GM19328 (cell line): ENCODE measurements at regions not wholly inside any gene's neighbourhood (a gene's known extent, or its start where the extent isn't known, plus 50 kb on each side); places are given as distances from the start of the nearest gene placed in this dataset.

Source experiments
- ATAC-seq: cut with Tn5 transposase; IDR thresholded peaks from one replicate; pipeline ENCODE4 v1.9.1; 2021; ENCODE audit warnings: mild to moderate bottlenecking, moderate library complexity; ENCODE audit not compliant: unreplicated experiment

DNA sequence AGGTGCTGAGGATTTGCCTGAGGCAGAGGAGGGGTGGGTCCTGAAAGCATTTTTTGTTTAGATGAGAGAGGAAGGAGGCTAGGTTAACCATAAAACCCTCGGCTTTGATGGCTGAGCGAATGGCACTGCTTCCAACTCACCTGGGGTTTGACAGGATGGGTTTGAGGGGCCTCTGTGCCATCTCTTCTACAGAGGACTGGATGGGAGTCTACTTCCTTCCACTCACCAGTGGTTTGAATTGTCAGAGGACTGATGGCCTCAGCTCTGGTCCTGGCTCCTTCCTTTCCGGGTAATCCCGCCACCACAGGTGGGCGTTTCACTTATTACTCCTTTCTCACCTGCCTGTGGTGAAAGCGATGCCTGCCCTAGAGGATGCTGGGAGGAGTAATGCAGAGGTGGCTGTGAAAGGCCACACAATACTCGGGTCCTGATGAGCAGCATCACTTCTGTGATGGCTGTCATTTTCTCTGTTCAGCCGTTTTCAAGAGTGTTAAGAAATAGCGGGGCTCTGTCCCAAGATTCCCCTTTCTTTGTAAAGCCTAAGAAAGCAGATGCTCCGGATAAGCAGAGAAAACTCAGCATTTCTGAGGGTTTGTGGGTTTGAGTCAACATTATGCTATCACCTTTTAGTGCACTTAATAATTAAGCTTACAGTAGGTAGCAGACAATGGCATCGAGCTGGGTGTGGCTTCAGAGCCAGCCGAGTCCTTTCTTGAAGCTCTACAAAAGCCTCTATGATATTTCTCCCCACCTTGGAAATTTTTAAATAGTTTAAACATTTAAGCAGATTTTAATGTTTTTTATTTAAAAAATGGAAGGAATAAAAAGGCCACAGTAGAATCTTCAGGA, 220.7 kb downstream of the HLX start:
- ATAC-seq, result no peak

DNA sequence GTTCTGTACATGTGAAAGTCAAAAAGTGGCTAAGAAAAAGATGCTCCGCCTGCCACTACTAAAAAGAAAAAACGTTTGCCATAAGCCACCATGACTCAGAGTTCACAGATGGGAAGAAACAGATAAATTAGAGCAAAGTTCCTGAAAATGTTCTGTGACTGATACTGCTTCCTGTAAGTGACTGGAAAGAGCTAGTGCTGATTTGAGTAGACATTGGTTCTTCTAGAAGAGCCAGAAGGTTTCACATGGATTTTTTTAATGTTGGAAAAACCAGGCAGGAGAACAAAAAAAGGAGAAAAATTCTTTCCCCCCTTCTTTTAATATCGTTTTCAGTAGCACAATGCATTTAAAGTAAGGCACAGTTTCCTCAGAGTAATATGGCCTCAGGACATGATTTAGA, 221.4 kb downstream of the HLX start:
- ATAC-seq, result no peak

DNA sequence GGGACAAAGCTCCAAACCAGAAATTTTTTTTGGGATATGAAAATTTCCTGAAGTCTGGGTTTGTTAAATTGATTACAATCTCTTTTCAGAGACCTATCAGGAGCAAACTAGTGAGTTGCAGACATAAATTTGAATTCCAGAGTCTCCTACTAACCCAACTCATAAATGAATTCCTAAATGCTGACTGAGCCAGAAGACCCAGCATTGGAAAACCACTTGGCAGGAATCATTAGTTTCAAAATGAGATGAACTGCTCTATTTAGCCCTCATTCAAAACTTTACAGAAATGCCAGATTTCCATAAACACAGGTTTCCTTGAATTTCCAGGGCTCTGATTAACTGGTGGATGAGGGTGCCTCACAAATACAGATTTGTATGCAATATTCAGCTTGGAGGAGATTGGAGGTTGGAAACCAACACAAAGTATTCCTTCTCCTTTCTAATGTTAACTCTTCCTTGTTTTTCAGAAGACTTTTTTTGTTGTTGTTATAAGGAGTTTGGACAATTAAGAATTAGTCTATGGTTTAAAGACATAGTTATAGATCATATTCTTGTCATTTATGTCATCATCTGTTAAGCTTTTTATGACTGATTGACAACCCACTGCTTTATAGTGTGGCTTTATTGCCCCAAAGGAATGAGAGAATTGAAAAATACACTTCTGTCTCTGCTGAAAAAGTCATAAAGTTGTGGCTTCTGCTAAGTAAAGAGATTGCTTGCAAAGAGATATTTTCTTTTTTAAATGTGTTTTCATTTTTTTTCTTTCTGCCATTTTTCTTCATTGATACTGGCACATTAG, 222.8 kb downstream of the HLX start:
- ATAC-seq, result no peak

DNA sequence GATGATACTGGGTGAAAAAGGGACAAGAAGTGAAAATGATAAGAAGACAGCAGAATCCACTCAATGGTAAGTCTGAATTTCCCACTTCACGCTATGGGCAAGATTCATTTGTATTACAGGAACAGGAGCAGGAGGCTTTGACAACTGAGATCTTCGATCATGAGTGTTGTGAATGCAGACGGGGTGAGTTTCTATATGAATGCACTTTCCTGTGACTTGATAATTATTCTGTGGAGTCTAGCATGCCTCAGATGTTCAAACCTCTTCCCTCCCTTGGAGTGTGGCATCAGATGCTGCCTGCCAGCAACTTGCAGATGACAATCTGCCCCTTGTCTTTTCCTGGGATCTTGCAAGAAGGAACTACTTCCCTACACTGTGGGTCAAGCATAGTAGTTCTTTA, 225.4 kb downstream of the HLX start:
- no peak for ATAC-seq

DNA sequence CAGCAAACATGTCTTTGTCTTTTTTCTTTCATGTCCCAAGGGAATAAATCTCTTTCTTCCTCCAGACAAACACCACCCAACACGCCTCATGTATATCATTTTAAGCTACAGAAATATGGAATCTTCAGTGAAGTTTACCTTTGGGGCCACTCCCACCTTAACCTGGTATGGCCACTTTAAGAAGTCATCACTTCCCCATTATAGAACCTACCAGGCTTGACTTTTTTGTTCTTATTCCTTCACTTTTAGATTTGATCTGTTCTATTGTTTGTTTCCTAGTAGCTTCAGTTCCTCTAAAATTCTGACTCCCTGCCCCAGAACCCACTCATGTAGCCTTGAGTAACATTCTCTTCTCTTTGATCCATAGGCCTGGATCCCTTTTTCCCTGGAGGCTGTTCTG, 226.3 kb downstream of the HLX start:
- no peak for ATAC-seq

DNA sequence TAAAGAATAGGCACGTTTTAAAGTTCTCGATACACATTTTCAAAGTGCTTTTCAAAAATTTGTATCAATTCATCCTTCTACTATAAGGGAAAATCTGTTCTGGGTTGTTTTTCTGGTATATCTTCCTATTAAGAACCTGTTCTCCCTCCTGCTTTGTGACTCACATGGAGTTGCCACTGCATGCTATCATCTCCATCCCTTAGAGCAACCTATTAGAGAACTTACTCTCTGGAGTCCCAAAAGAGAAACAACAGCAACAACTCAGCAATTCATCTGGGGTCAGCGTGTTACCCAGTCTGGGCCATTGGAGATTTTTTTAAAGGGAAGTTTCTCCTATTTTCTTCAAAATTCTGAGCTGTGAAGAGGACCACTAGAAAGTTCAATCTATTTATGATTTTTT, 227.4 kb downstream of the HLX start:
- ATAC-seq, result no peak

DNA sequence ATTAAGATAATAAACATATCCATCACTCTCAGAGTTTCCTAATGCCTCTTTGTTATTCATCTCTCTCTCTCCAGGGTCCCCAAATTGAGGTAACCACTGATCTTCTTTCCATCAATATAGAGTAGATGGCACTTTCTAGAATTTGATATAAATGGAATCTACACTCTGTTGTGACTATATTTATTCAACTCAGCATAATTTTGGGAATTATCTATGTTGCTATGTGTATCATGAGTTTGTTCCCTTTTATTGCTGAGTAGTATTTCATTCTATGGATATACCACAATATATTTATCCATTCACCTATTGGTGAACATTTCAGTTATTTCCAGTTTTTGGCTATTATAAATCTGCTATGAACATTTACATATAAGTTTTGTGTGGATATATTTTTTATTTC, 230.7 kb downstream of the HLX start:
- ATAC-seq, result no peak

DNA sequence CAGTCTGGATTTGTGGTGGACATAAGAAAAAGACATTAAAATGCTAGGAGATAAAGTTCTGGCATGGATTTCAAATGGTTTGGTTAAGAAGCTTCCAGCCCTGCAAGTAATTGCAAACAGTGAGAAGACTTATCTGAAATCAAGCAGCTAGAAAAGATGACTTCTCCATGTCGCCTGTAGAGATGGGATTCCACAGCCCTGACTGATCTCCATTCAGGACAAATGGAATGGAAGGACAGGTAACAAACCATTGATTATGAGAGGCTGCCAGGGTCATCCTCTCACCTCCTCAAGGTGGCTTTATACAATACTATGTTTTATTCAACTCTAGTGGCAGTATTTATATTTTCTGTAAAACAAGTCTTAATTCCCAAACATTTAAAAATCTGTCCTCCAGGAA, 237.9 kb downstream of the HLX start:
- no peak for ATAC-seq

DNA sequence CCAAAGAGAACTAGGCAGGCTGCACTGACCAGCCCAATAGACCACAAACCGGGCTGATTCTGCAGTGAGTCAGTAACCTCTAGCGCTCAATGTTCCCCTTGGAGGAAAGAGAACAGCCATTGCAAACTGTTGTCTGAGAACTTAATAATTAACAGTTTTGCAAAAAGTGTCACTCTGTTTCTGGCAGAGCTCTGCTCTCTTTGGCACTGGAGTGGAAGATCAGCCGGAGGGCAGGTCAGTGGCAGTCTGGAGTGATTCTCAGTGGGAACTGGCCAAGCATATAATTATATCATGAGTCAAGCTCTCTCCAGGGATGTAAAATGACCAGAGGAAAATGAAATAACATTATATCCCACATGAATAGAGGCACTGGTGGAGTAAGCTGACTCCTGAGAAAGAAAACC, 238.3 kb downstream of the HLX start:
- ATAC-seq, result no peak

DNA sequence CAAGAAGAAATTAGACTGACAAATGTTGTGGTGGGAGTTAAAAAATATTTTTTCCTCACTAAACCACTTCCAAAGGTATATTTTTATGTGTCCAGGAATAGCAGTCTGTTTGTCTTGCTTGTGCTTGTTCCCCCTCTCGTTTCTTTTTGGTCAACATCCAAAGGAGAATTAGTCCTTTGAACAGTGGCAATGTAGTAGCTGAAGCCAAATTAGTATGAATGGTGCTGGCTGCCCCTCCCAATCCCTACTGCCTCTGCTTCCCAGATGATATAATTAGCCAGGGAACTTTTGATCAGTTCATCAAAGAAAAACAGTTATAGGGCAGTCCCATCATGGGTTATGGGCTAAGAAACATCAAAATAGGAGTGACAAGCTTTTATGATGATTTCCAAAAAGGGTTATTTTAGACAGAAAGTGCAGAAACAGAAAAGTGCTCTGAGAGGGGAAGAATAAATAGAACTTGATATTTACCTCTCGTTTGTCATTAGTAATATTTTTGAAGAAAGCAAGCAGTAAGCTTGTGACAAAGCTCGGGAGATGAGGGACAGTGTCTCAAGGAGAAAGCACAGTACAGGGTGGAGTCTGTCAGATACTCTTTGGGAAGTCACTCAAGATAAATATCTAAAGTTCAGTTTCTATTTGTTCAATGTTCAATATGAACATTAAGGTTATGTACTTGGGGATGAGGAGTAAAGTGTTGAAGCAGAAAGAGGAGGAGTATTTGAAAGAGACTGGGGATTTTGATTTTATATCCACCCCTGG, 239.1 kb downstream of the HLX start:
- ATAC-seq, result no peak

DNA sequence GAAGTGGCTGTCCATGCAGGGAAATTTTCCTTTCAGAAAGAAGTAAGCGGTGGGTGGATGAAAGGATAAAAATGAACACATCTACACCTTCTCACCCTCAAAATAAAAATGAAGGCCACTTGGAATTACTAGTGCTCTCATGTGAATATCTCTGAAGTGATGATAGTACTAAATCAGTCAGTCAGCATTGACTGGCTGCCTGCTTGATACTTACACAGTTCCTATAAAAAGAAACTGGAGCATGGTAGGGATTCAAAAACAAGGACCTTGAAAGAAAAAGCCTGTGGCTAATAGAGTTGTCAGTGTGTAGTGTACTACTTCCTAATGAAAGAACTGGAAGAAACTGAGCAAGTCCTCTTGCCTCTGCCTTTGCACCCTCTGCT, 239.7 kb downstream of the HLX start:
- no peak for ATAC-seq

DNA sequence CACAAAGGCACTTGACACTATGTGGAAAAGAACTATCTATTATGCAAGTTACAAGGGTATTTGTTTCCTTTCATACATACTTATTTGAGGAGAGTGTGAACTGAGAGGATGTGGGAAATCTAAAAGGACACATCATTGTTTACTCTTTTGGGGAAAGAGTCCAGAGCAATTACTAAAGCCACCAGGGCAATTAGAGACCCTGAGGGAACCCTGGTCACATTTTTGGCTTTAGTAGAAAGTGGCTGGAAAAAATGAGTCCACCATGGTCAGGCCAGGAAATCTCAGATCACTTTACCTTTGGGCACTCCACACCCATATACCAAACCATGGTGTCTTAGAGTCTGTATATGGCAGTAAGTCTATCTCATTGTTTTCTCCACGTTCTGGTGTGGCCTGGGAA, 243.3 kb downstream of the HLX start:
- ATAC-seq, result no peak

DNA sequence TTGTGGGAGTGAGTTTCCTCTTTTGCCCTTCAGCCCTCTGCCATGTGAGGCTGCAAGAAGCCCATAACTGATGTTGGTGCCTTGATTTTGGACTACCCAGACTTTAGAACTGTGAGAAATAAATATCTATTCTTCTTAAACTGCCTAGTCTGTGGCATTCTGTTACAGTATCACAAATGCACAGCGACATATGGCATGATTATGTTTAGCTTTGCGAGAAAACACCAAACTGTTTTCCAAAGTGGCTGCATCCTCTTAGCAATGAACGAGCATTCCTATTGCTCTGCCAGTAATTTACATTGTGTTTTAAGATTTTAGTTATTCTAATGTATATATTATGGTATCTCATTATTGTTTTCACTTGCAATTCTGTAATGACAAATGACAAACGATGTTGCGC, 246.7 kb downstream of the HLX start:
- no peak for ATAC-seq

DNA sequence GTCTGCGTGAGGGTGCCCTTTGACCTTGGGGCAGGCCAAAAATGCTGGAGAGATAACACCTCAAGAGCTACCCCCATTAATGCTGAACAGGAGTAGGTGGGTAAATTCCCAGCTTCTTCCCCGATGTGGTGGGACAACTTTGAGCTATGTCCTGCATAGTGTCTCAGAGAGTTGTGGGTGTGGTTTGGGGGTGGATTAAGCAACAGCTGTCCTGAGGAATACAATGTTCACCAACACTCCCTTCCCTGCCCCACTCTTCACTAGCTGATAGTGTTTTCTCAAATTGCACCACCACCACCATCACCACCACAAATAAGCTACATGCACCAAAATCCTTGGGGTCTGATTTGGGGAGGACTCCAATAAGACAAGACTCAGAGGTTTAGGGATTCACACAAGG, 258.4 kb downstream of the HLX start:
- ATAC-seq, result no peak

DNA sequence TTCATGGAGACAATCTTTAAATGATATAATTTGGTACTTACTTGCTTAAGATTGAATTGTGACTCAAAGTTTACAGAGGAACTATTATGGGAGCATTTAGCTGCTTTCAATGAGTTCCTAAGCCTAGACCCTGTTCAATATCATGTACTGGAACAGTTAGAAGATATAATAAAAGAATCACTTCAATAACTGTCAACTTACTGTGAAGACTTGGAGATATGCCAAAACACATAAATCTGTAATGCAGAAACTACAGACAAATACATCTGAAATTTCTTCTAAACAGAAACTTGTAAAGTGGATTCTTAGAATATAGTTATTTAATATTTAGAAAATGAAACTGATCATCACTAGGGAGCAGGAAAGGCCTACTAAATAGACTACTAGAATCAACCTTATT, 259.3 kb downstream of the HLX start:
- ATAC-seq, result no peak

DNA sequence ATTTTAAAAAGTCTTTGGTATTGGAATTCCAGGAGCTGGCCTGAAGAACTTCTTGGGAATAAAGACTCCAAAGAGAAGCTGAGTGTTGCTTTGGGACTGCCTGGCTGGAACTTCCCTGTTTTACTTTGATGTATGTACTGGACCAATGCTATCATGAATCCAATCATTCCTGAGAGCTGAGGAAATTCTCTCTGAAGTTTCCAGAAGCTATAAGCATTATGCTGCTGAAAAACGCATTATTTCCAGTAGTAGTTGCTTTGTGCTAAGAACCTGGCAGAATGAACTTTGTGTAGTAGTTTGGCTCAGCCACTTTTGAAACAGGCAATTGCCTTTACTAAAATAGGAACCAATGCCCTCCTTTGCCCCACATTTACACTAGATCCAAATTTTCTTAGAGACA, 260.7 kb downstream of the HLX start:
- ATAC-seq, result no peak

DNA sequence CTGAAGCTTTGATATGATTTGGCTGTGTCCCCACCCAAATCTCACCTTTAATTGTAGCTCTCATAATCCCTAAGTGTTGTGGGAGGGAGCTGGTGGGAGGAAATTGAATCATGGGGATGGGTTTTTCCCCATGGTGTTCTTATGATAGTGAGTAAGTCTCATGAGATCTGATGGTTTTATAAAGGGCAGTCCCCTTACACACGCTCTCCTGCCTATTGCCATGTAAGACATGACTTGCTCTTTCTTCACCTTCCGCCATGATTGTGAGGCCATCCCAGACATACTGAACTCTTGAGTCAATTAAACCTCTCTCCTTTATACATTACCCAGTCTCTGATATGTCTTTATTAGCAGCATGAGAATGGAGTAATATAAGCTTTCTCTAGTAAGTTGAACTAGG, 261.9 kb downstream of the HLX start:
- no peak for ATAC-seq

DNA sequence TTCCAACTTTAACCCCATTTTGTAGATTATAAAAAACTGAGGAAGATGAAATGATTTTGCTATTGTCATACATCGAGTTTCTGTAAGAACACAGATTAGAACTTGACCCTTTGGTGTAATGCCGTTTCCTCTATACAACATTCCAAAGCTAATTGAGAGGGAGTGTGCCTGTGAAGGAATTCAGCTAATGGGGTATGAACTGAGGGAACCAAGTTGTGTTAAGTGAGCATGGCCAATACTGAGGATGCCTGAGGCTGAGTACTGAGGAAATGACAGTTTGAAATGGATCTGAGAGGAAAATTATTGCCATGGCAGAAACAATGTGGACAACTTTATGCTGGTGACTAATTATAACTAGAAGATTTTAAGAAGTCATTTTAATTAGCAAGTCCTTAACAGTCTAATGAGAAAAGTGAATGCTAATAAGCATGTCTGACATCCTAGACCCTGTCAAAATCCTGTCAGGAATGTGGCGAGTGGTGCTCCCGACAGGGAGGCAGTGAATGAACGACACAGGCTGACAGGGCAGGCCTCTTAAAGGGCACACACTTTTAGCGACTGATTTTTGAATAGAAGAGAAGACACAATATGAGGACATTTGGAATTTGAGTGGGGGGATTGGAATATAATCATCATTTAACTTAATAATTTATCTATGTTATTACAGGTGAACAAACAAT, 262.5 kb downstream of the HLX start:
- ATAC-seq, result no peak

DNA sequence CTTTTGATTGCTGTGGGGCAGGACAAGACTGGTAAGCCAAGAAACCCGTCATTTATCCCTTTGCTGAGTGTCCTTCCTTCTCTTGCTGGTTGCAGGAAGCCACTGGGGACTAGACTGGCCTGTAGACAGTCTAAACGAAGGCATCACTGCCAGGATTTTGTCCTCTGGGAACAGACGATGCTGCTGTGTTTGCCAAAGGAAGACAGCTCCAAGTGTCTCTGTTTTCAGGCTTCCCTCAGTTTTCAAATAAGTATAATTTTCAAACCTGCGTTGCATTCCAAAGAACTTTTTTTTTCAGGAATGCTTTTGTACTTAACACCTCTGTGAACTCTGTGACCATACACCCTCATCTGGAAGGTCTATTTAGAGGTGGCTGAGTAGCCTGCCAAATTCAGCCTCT, 269.4 kb downstream of the HLX start:
- no peak for ATAC-seq

DNA sequence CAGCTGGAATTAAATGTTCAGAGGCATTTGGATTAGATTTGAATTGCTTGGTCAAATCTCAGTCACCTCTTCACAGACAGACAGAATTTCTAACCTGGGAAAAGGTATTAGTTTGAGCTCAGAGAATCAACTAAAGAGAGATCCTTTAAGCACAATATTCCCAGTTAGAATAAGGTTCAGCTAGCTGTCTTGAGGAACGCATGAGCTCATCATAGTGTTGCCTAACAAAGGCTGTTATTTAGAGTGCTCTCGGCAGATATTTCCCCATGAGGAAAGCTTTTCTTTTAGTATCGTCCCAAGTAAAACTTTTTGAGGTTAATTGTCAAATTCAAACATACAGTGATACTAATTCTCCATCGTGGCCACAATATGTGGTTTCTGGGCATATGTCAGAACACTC, 269.9 kb downstream of the HLX start:
- ATAC-seq, result no peak

DNA sequence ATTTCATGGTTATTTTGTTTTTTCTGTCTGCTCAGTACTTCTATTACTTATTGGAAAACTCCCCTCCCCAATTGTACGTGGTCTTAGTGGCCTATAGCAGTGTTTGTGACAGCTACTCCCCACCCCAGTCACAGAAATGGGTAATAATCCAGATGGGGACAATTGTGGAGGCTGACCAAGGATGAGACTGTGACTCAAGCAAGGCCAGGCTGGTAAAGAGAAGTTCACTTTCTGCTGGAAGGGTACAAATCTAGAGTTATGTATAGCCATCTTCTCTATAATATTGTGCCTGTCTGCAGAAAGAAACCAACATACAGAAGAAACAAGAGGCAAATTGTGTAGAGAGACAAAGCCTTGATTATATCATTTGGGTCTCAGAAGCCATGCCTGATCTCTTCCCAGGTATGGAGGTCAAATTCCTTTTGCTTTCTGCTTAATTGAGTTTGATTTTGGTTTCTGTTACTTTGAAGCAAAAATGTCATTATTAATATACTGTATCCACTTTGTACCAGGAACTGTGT, 270.4 kb downstream of the HLX start:
- no peak for ATAC-seq
